Adrenal gland (tissue), 9 donors: ENCODE measurements at regions not wholly inside any gene's neighbourhood (a gene's known extent, or its start where the extent isn't known, plus 50 kb on each side); places are given as distances from the start of the nearest gene placed in this dataset.

Source experiments
- DNase-seq, 7 donors: peaks; one replicate each; pipeline ENCODE4 v3.0.0-alpha.2; 2019 to 2020
- H3K27ac ChIP-seq, 5 donors: fragments of 200-600 bp; sonication (generic) in 4 of 5; 1 replicate in 3 of 5; 2 replicates in 2 of 5; pipeline versions ENCODE4 v1.5.1 to v1.8.0; 2016 to 2020; ENCODE audit warnings: mild to moderate bottlenecking in 1 of 5
- H3K27me3 ChIP-seq: fragments of 200-600 bp; 2 replicates; pipeline ENCODE4 v1.8.0; 2021
- H3K36me3 ChIP-seq, 2 donors: fragments of 200-600 bp; replicated peaks in 1 of 2; 1 replicate in 1 of 2; 2 replicates in 1 of 2; pipeline versions ENCODE4 v1.5.1 to v1.8.0; 2018 to 2022
- H3K4me1 ChIP-seq, 2 donors: fragments of 200-600 bp; replicated peaks in 1 of 2; 1 replicate in 1 of 2; 2 replicates in 1 of 2; pipeline versions ENCODE4 v1.5.1 to v1.8.0; 2018 to 2021
- H3K4me3 ChIP-seq, 4 donors: fragments of 200-600 bp; sonication (generic) in 3 of 4; one replicate each; pipeline ENCODE4 v1.5.1; 2016 to 2018
- H3K9me3 ChIP-seq, 3 donors: fragments of 200-600 bp; sonication (generic) in 1 of 3; replicated peaks in 1 of 3; 1 replicate in 2 of 3; 2 replicates in 1 of 3; pipeline versions ENCODE4 v1.5.1 to v1.8.0; 2016 to 2021
- POLR2A ChIP-seq, 2 donors: fragments of 450-650 bp; IDR thresholded peaks; one replicate each; pipeline ENCODE4 v1.6.1; 2017; ENCODE audit warnings: antibody characterized with exemption in 2 of 2, mild to moderate bottlenecking in 2 of 2, moderate library complexity in 1 of 2
- WGBS, 4 donors: extraction: QIAGEN DNeasy Blood & Tissue Kit in 2 of 4; methylation state at CpG; one replicate each; pipeline versions ENCODE4 v1.1.5 to v1.1.7; 2013 to 2017; 5-methylcytosine and 5-hydroxymethylcytosine counted together
- intact Hi-C, 2 donors: fragments of 100-400 bp; cut with DNase I; formaldehyde crosslinking; loops; one replicate each; pipeline versions ENCODE4 v1.14.1 to v1.15.0; 2022 to 2023
- TF ChIP-seq, protein P1 (sequence below), 6 experiments: fragments of 450-650 bp in 4 of 6; fragments of 200-600 bp in 2 of 6; sonication (generic) in 1 of 6; IDR thresholded peaks; 1 replicate in 5 of 6; 2 replicates in 1 of 6; pipeline versions ENCODE4 v1.5.1 to v1.8.0; 2016 to 2021; ENCODE audit warnings: antibody characterized with exemption in 6 of 6, mild to moderate bottlenecking in 2 of 6, moderate library complexity in 1 of 6
- donor health status: healthy with polysubstance abuse.
- donor health status: Bipolar disorder and iron deficiency.
- donor health status: DM: yes; HTN: yes; CAD: no.
- donor health status: DM: no; HTN: no; CAD: no.
- donor health status: DM: no; HTN: no; CAD: no.

DNA sequence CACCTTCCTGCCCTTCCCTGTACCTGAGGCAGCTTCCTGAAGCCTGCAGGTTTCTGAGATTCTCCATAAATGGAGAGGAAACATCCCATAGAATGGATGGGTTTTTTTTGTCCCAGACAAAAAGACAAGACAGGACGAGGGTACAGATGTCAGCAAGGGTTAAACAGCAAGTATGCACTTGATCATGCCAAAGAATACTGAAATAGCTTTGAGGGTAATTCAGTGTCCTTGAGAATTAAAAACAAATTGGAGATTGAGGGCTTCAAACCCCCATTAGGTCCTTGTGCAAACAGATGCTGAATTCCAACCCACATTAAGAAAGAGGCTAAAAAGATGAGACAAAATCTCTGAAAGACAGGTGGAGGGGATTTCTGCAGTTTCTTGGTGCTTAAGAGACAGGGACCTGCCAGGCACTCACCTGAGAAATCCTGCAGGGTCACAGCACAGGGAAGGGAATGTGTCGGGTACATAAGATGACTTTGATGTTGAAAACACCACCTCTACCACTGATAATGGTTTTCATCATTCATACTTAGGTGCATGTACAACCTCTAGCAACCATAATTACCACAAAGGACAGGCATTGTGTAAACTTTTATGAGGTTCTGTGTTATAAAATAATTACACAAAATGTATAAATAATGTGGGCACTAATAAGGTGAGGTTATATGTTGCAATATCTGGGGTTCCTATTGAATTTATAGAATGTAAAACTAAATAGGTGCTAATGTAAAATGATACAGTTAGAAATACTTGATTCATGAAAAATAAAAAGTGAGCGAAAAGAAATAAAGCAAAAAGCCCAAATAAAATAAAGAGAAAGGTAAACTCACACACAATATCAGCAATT, 107.1 kb upstream of the TOP3B start:
- Histone ChIP-seq H3K9me3 (no peaks in the 10 kb centered on the region), H3K4me1 (no peaks in the 10 kb centered on the region), H3K4me3 (no peak overlapping the region), H3K27me3 (peaks cover 9% of the 10 kb centered on the region), H3K27ac (no peak overlapping the region), H3K36me3 (no peaks in the 10 kb centered on the region)
- intact Hi-C loops, result no loop called here
- 54 to 68% (median 62%) methylated on average over 3 of the region's 3 CpGs for WGBS, 4 donors
- DNase-seq, result no peak
- TF ChIP-seq, protein P1, sequence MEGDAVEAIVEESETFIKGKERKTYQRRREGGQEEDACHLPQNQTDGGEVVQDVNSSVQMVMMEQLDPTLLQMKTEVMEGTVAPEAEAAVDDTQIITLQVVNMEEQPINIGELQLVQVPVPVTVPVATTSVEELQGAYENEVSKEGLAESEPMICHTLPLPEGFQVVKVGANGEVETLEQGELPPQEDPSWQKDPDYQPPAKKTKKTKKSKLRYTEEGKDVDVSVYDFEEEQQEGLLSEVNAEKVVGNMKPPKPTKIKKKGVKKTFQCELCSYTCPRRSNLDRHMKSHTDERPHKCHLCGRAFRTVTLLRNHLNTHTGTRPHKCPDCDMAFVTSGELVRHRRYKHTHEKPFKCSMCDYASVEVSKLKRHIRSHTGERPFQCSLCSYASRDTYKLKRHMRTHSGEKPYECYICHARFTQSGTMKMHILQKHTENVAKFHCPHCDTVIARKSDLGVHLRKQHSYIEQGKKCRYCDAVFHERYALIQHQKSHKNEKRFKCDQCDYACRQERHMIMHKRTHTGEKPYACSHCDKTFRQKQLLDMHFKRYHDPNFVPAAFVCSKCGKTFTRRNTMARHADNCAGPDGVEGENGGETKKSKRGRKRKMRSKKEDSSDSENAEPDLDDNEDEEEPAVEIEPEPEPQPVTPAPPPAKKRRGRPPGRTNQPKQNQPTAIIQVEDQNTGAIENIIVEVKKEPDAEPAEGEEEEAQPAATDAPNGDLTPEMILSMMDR (IDR thresholded peaks at IDR 0.05), result no peak
- TF ChIP-seq POLR2A (IDR thresholded peaks at IDR 0.05), result no peak

DNA sequence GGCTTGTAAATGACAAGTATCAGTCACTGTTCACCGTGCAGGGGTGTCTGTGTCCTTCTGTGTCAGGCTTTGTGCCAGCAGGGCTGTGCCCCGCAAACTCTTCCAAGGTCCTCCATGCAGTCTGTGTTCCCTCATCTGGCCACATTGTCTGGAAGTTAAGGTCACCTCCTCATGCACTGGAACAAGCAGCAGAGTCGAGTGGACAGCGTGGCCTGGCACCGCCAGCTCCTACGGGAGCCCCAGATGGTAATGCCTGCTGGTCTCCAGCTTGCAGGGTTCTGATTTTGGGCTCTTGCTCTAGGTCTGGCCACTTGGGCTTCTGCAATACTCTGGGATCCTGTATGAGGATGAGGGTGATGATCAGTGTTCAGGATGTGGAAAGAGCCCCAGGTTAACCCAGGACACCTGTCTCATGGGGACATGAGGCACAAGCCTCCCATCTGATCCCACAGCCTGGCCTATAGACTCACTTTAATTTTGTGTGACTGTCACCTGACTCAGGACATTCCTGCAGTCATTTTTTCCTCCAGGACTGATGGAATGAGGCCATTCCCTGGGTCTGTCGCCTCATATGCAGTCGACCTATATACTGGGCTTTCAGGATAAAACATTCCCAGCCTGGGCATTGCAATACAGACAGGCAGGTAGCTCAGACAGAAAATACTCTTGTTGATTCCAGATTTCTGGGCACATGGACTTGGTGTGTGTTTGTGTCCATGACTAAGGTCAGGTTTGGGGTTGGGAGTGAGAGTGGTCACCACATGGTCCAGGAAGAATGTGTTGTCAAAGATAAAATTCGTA, 106.3 kb upstream of the TOP3B start:
- no peak for DNase-seq
- Histone ChIP-seq H3K4me3 (no peak overlapping the region), H3K27me3 (peaks cover 9% of the 10 kb centered on the region), H3K36me3 (no peaks in the 10 kb centered on the region), H3K9me3 (no peaks in the 10 kb centered on the region), H3K27ac (no peak overlapping the region), H3K4me1 (no peaks in the 10 kb centered on the region)
- WGBS, 4 donors, result 40 to 66% (median 58%) methylated on average over 6 to 9 of the region's 9 CpGs
- intact Hi-C loops, result no loop called here
- no peak for TF ChIP-seq POLR2A (IDR thresholded peaks at IDR 0.05)
- TF ChIP-seq, protein P1 (IDR thresholded peaks at IDR 0.05), result no peak

DNA sequence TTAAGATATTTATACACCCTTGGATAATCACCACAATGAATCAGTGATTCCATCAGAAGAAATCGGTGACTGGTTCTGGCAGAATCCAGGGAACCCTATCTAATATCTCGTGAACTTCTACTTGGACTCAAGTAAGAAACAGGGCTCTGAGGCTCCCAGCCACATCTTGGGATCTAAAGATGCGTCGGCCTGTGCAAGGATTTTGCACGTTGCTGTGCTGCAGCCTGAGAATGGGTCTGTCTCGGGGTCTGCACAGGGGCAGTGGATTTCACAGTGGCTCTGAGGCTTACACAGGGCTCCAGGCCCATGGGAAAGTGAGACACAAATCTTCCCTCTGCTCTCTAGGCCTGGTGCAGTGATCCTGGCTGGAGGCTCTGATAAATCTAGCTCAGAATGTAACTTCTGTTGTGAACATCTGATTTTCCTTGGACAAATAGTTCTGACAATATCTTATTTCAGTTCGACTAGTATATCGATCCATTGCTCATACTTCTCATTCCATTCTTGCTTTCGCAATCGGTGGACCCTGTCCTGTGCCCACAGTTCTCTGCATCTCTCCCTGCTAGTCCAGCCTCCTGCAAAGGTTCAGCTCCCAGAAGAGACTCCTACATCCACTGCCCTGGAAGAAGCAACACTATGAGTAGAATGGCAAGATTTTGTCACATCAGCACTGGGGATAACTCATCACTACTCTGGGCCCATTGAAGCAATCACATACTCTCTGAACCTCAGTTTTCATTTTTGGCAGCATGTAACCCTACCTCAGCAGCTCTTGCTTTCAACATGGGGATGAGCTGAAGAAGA, 105.5 kb upstream of the TOP3B start:
- no peak for DNase-seq
- TF ChIP-seq, protein P1 (IDR thresholded peaks at IDR 0.05), result no peak
- TF ChIP-seq POLR2A (IDR thresholded peaks at IDR 0.05), result no peak

More for the DNA sequence above, 105.5 kb upstream of the TOP3B start:
- Histone ChIP-seq H3K27me3 (peaks cover 9% of the 10 kb centered on the region), H3K4me1 (no peaks in the 10 kb centered on the region), H3K27ac (no peak overlapping the region), H3K4me3 (no peak overlapping the region), H3K36me3 (no peaks in the 10 kb centered on the region), H3K9me3 (no peaks in the 10 kb centered on the region)
- 81 to 89% (median 87%) methylated on average over 10 of the region's 10 CpGs for WGBS, 4 donors
- intact Hi-C loops, result no loop called here
